GM19351 (cell line): ENCODE measurements at regions not wholly inside any gene's neighbourhood (a gene's known extent, or its start where the extent isn't known, plus 50 kb on each side); places are given as distances from the start of the nearest gene placed in this dataset.
"Not testable (repeated sequence)": the region's sequence is repeated elsewhere in the genome, so short reads cannot be mapped to it uniquely, and the experiment has no call there.

Experiments
- ATAC-seq: cut with Tn5 transposase; IDR thresholded peaks from one replicate; pipeline ENCODE4 v1.9.1; 2021; ENCODE audit warnings: mild to moderate bottlenecking, moderate library complexity; ENCODE audit not compliant: unreplicated experiment

- not testable (repeated sequence) for ATAC-seq
These were observed 99.8 kb upstream of the GOLGA6L22 start for GRCh38 chr15:22358932-22359331.

DNA sequence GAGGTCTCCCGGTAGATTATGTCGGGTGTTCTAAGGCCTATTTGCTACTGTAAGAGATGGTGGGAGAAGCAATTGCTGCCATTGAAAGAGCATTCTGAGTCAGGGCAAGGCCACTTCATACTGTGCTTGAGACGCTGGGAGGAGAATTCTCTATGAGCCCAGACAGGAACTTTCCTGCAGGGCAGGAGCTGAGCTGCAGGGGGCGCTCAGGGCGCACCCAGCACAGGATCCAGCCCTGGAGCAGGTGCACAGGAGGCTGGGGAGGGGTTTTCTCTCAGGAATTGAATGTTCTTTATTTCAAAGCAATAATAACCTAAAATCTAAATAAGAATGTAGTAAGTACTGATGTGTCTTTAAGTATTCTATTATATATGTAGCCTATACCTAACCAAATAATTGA lies 99.1 kb upstream of the GOLGA6L22 start:
- ATAC-seq: peak; percentile 73

- not testable (repeated sequence) for ATAC-seq
These were observed 98.0 kb upstream of the GOLGA6L22 start for GRCh38 chr15:22360696-22361095.

- not testable (repeated sequence) for ATAC-seq
These were observed 96.2 kb upstream of the GOLGA6L22 start for GRCh38 chr15:22362502-22362901.

DNA sequence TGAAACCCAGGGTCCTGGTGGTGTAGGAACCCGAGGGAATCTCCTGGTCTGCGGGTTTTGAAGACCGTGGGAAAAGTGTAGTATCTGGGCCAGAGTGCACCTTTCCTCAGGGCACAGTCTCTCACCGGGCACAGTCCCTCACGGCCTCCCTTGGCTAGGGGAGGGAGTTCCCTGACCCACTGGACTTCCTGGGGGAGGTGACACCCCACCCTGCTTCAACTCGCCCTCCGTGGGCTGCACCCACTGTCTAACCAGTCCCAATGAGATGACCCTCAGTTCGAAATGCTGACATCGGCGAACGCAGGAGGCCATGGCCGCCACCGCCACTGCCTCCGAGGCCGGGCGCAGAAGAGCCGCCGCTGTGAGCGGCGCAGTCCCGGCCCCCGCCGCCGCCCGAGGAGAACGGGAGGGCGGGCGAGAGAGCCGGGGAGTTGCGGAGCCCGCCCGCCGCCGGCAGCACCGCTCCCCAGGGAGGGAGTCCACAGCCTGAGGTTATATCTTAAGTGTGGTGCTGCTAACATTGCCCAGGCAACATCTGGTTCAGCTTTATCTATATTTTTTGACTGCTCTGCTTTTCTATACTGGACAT lies 87.4 kb upstream of the GOLGA6L22 start:
- ATAC-seq: not testable (repeated sequence)

GRCh38 chr15:22374531-22374930 lies 84.2 kb upstream of the GOLGA6L22 start:
- not testable (repeated sequence) for ATAC-seq

GRCh38 chr15:22375829-22376228 lies 82.9 kb upstream of the GOLGA6L22 start:
- not testable (repeated sequence) for ATAC-seq

- ATAC-seq: not testable (repeated sequence)
These were observed 80.8 kb upstream of the GOLGA6L22 start for GRCh38 chr15:22377859-22378258.

- not testable (repeated sequence) for ATAC-seq
These were observed 71.0 kb upstream of the GOLGA6L22 start for GRCh38 chr15:22387691-22388090.

DNA sequence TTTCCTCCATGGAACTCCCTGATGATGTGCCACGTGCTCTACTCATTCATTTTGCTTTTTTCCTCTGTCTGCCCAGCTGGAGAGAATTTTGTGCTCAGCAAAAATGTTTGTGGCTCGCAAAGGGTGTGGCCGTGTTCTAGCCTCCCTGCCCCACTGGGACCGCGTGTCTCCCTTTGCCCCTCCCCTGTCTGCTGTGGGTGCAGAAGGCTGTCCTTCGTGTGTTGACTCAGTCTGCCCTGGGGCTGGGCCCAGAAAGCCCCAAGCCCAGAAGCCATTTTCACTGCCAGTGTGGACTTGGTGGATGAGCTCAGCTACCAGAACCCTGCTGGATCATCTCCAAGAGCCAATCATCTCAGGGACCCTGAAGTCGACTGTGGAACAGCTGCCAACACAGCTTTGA lies 70.3 kb upstream of the GOLGA6L22 start:
- not testable (repeated sequence) for ATAC-seq

DNA sequence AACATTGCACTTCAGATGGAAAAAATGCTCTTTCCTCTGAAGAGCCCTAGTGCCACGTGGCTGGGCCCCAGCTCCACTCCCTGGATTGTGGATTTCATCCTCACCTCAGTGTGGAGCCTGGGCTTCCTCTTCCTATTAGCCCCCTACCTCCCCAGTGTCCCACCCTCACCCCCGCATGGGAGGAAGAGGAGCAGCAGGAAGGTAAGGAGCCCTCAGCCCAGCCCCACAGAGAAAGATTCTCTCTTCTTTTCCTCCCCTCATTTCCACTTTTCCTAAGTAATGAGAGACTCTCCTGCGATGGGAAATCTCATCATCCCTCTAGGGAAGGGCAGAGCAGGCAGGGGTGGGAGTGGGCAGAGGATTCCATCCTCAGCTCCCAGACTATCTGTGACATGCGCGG lies 57.5 kb upstream of the GOLGA6L22 start:
- ATAC-seq: not testable (repeated sequence)

DNA sequence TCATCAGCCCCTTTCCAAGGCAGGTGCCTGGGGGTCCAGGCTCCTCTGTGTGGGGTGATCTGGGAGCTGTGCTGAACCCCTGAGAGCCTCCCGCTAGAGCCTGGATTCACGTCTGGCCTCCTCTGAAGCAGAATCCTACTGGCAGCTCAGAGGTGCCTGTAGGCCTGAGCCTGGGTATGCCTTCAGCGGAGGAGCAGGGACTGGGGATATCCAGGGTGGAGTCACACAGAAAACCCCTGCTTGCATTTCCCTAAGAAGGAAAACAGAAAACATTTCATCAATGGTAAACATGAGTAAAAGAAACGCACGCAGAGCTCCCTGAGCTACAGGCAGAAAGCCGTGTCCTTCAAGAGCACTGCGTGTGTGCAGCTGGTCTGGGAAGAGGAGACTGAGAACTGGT lies 57.0 kb upstream of the GOLGA6L22 start:
- ATAC-seq: not testable (repeated sequence)

GRCh38 chr15:22405765-22406164 lies 52.9 kb upstream of the GOLGA6L22 start:
- not testable (repeated sequence) for ATAC-seq
